ENCODE measurements at regions not wholly inside any gene's neighbourhood (a gene's known extent, or its start where the extent isn't known, plus 50 kb on each side); places are given as distances from the start of the nearest gene placed in this dataset.
"Not testable (repeated sequence)": the region's sequence is repeated elsewhere in the genome, so short reads cannot be mapped to it uniquely, and the experiment has no call there.

DNA sequence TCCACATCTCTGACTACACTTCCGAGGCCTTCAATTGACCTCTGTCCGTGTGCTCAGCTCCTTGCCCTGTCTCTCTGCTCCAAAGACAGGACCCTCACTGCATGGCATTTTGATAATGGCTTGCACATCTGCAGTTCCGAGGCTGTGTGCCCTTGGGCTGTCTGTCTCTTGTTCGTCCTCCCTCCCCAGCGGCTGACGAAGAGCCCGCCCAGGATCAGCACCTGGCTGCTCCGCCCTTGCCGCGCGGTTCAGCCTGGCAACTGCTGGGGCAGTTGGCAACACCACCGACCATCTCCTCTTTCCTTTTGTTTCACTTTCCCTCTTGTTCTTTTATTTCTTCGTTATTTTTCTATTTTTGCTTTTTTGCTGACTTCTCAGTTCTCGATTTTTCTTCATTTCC lies 270.4 kb downstream of the TEX29 start:
- Histone ChIP-seq H3K4me3 (no peak overlapping the region), H3K9me3 (ENCODE audit: low read depth) (no peaks in the 10 kb centered on the region), H2AFZ (replicated peaks) (no peak overlapping the region), H3K36me3 (no peaks in the 10 kb centered on the region), H3K79me2 (ENCODE audit: low read depth) (no peaks in the 10 kb centered on the region), H3F3A (ENCODE audit: low read depth) (no peaks in the 10 kb centered on the region), H4K20me1 (ENCODE audit: low read depth) (no peaks in the 10 kb centered on the region), H3K27me3 (no peaks in the 10 kb centered on the region), H3K27ac (no peak overlapping the region), H3K9ac (no peak overlapping the region), H3K4me1 (no peaks in the 10 kb centered on the region), H3K4me2 (no peak overlapping the region)
- Mint-ChIP-seq H3K36me3 (no peaks in the 10 kb centered on the region), H3K4me3 (no peak overlapping the region), H3K9me3 (peaks cover 5% of the 10 kb centered on the region), H3K27me3 (ENCODE audit: insufficient read depth, low read depth) (peaks cover 9% of the 10 kb centered on the region), H3K4me1 (peaks cover 2% of the 10 kb centered on the region), H3K27ac (no peak overlapping the region)
- no peak for TF ChIP-seq EZH2 (IDR thresholded peaks at IDR 0.05)
- TF ChIP-seq EZH2phosphoT487 (IDR thresholded peaks at IDR 0.05) = no peak
- TF ChIP-seq, protein P1, sequence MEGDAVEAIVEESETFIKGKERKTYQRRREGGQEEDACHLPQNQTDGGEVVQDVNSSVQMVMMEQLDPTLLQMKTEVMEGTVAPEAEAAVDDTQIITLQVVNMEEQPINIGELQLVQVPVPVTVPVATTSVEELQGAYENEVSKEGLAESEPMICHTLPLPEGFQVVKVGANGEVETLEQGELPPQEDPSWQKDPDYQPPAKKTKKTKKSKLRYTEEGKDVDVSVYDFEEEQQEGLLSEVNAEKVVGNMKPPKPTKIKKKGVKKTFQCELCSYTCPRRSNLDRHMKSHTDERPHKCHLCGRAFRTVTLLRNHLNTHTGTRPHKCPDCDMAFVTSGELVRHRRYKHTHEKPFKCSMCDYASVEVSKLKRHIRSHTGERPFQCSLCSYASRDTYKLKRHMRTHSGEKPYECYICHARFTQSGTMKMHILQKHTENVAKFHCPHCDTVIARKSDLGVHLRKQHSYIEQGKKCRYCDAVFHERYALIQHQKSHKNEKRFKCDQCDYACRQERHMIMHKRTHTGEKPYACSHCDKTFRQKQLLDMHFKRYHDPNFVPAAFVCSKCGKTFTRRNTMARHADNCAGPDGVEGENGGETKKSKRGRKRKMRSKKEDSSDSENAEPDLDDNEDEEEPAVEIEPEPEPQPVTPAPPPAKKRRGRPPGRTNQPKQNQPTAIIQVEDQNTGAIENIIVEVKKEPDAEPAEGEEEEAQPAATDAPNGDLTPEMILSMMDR (IDR thresholded peaks at IDR 0.05) = no peak
- no peak for DNase-seq (ENCODE audit: low spot score)

DNA sequence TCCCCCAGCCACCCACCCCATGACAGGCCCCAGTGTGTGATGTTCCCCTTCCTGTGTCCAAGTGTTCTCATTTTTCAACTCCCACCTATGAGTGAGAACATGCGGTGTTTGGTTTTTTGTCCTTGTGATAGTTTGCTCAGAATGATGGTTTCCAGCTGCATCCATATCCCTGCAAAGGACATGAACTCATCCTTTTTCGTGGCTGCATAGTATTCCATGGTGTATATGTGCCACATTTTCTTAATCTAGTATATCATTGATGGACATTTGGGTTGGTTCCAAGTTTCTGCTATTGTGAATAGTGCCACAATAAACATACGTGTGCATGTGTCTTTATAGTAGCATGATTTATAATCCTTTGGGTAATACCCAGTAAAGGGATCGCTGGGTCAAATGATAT lies 273.0 kb downstream of the TEX29 start:
- H3K9me3 Mint-ChIP-seq = not testable (repeated sequence)

DNA sequence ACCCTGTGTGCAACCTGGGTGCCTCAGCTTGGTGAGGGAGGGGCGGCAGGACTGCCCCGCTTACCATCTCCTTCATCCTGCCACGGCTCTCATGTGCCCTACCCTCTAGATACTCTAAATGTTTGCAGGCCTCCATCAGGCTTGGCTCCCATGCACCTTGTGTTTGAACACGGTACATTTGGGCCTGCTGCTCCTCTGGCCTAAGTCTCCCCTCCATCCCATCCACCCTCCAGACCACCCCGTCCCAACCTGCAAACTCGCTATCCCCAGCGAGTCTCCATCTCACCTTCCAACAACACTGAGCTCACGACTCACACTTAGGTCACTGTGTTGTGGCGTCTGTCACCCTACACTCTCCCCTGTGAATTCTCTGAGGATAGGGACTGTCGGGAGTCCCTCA lies 274.2 kb downstream of the TEX29 start:
- Histone ChIP-seq H3K4me3 (no peak overlapping the region), H2AFZ (replicated peaks) (no peak overlapping the region), H3K27ac (no peak overlapping the region), H3K27me3 (no peaks in the 10 kb centered on the region), H3K36me3 (no peaks in the 10 kb centered on the region), H4K20me1 (ENCODE audit: low read depth) (no peaks in the 10 kb centered on the region), H3K4me1 (peaks cover 7% of the 10 kb centered on the region), H3K79me2 (ENCODE audit: low read depth) (no peaks in the 10 kb centered on the region), H3K9me3 (ENCODE audit: low read depth) (no peaks in the 10 kb centered on the region), H3F3A (ENCODE audit: low read depth) (no peaks in the 10 kb centered on the region), H3K4me2 (no peak overlapping the region), H3K9ac (no peak overlapping the region)
- TF ChIP-seq EZH2phosphoT487 (IDR thresholded peaks at IDR 0.05) = no peak
- TF ChIP-seq, protein P1 (IDR thresholded peaks at IDR 0.05) = no peak
- TF ChIP-seq EZH2 (IDR thresholded peaks at IDR 0.05) = no peak
- no peak overlapping the region for H3K4me3 Mint-ChIP-seq
- DNase-seq (ENCODE audit: low spot score) = no peak
- H3K9me3 Mint-ChIP-seq = peaks cover 2% of the 10 kb centered on the region
- no peak overlapping the region for H3K27ac Mint-ChIP-seq
- H3K4me1 Mint-ChIP-seq = peaks cover 22% of the 10 kb centered on the region
- no peaks in the 10 kb centered on the region for H3K36me3 Mint-ChIP-seq
- peaks cover 21% of the 10 kb centered on the region for H3K27me3 Mint-ChIP-seq (ENCODE audit: insufficient read depth, low read depth)

More for the DNA sequence above, 273.0 kb downstream of the TEX29 start:
- not testable (repeated sequence) for H3K4me3 Mint-ChIP-seq; H3K9me3 ChIP-seq (ENCODE audit: low read depth); H3K27me3 ChIP-seq; H3K79me2 ChIP-seq (ENCODE audit: low read depth); H3K36me3 Mint-ChIP-seq; H3K36me3 ChIP-seq; H3F3A ChIP-seq (ENCODE audit: low read depth); H2AFZ ChIP-seq (replicated peaks); DNase-seq (ENCODE audit: low spot score); H3K27ac ChIP-seq; H3K9ac ChIP-seq; H4K20me1 ChIP-seq (ENCODE audit: low read depth); H3K4me2 ChIP-seq; H3K4me3 ChIP-seq; H3K4me1 ChIP-seq; H3K27ac Mint-ChIP-seq
- H3K4me1 Mint-ChIP-seq = peaks cover 15% of the 10 kb centered on the region
- H3K27me3 Mint-ChIP-seq (ENCODE audit: insufficient read depth, low read depth) = peaks cover 15% of the 10 kb centered on the region

DNA sequence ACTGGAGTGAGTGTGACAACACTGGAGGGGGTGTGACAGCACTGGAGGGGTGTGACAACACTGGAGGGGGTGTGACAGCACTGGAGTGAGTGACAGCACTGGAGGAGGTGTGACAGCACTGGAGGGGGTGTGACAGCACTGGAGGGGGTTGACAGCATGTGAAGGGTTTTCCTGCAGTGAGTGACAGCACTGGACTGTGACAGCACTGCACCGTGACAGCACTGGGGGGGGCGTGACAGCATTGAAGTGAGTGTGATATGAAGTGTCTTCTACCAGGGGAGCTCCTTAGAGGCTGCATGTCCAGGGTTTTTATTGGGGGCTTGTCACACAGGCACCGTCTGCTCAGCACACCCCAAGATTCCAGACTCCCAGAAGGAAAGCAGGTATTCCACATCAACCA lies 274.8 kb downstream of the TEX29 start:
- no peak overlapping the region for H3K27ac Mint-ChIP-seq
- no peak for DNase-seq (ENCODE audit: low spot score)
- peaks cover 23% of the 10 kb centered on the region for H3K27me3 Mint-ChIP-seq (ENCODE audit: insufficient read depth, low read depth)
- Histone ChIP-seq H4K20me1 (ENCODE audit: low read depth) (no peaks in the 10 kb centered on the region), H3K79me2 (ENCODE audit: low read depth) (no peaks in the 10 kb centered on the region), H3K36me3 (no peaks in the 10 kb centered on the region), H3K4me2 (no peak overlapping the region), H3F3A (ENCODE audit: low read depth) (no peaks in the 10 kb centered on the region), H3K9ac (no peak overlapping the region), H3K4me1 (peaks cover 7% of the 10 kb centered on the region), H3K27ac (no peak overlapping the region), H3K9me3 (ENCODE audit: low read depth) (no peaks in the 10 kb centered on the region), H2AFZ (replicated peaks) (no peak overlapping the region), H3K4me3 (no peak overlapping the region), H3K27me3 (no peaks in the 10 kb centered on the region)
- peaks cover 23% of the 10 kb centered on the region for H3K4me1 Mint-ChIP-seq
- TF ChIP-seq, protein P1 (IDR thresholded peaks at IDR 0.05) = no peak
- TF ChIP-seq EZH2phosphoT487 (IDR thresholded peaks at IDR 0.05) = no peak
- no peak for TF ChIP-seq EZH2 (IDR thresholded peaks at IDR 0.05)
- no peaks in the 10 kb centered on the region for H3K36me3 Mint-ChIP-seq
- peaks cover 2% of the 10 kb centered on the region for H3K9me3 Mint-ChIP-seq
- no peak overlapping the region for H3K4me3 Mint-ChIP-seq
